Activated CD8-positive, alpha-beta memory T cell treated with anti-CD3 and anti-CD28 coated beads for 36 hours (primary cell): ENCODE measurements at regions not wholly inside any gene's neighbourhood (a gene's known extent, or its start where the extent isn't known, plus 50 kb on each side); places are given as distances from the start of the nearest gene placed in this dataset.

Experiments
- CTCF ChIA-PET: fragments of 350-600 bp; sonication (Branson Sonifier 250); formaldehyde crosslinking; loops from one replicate; lab custom pipeline; 2021; ENCODE audit warnings: antibody characterized with exemption; lab: Charles Lee
- POLR2A ChIA-PET: fragments of 350-600 bp; sonication (Branson Sonifier 250); formaldehyde crosslinking; loops from one replicate; lab custom pipeline; 2021; ENCODE audit warnings: antibody characterized with exemption; lab: Charles Lee

DNA sequence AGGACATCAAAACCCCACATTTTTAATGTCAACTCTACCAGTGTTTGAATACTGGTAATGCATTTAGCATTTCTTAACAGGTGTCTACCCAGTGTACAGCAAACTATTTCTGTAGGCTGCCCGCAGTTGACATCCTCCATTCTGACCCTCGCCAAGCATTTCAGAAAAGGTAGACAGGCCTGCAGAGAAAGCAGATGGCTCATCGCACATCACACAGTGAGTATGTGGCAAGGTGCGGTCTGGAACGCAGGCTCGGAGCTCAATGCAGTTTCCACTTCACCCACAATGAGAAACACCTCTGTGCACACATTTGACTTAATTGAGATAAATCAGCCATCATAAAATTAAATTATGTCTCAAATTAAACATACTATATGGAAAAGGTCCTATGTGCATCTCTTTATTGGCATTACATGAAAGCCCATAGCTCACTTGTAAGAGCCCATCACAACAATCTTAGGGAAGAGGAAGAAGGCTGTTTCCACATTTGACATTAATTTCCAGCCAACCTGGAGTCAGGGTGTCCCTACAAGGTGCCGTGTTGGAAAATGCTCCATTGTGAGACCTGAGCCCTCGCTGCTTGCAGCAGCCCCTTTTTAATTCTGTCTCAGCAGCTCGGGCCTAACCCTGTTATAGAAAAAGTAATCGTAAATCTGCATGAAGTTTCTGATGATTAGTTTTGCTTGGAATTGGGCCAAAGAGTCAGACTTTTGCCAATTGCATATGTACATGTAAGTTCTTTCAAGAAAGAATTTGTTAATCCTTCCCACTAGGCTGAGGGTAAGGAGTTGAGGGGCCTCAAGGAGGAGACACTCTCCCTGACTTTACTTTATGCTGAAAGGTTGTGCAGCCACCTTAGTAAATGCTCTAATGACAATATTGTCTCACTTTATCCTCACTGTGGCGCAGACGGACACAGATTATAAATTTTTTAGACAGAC is 378.7 kb upstream of the DYNLRB2 start:
- ChIA-PET POLR2A (no interaction called here), CTCF (no interaction called here)

DNA sequence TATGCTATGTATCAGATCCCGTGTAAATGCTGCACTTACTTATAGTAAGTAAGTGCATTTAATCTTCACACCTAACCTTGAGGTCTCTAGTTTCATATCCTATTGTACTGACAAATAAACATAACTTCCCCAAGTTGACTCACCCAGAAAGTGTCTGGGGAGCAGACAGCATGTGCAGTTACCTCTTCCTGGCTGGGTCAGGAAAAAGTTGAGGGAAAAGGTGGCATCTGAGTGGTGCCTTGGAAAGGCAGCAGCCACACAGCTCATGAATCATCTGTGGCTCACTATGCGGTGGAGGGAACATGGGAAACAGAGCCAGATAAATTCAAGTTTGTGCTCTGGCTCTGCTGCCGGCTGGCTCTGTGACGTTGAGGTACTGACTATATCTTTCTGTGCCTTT is 382.0 kb upstream of the DYNLRB2 start:
- ChIA-PET POLR2A (no interaction called here), CTCF (no interaction called here)

DNA sequence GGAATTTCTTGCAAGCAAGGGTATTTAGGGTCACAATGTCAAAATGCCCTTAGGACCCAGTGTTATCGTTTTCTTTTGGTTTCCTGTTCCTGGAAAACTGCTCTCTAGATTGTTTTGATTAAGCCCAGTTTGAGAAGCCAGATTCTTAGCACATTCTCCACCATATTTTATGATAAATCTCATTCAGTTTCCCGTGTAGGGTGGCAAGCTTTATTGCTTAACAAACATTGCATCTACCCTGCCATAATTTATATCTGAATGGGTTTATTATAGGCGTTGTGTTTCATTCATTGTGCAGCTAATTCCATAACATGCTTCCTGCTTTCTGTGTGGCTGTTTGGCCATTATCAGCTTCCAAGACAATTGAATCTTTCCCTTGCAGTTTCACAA is 389.1 kb upstream of the DYNLRB2 start:
- CTCF ChIA-PET = no interaction called here
- POLR2A ChIA-PET = no interaction called here

DNA sequence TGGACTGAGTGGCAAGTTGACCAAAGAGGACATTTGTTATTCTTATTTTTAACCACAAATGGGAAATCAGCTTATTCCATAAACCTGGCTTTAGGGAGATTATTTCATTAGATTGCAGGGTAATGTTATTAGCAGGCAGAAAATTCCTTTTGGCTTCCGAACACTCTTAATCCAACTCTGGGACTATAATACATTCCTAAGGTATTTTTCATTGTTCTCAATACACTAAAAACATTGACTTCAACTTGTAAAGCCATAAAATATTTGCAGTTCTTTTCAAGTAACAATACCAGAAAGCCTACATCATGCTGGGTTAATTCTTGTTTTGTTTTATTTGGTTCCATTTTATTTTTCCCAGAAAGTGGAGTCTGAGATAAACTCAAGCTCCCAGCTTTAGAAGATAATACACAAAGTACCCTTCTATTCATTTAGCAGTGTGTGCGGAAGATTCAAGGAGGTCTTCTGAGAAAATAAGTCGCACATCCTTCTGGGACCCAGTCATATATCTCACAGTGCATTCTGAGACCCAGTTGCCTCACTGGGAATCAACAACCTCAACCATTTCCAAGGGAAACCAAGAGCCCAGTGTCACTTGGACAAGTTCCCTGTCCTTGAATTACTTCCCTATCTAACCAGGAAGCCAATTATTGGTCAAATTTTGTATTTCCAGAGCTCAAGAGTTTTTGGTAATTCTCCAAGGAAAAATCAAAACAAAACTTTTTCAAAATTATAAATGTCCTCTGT is 389.6 kb upstream of the DYNLRB2 start:
- CTCF ChIA-PET = no interaction called here

DNA sequence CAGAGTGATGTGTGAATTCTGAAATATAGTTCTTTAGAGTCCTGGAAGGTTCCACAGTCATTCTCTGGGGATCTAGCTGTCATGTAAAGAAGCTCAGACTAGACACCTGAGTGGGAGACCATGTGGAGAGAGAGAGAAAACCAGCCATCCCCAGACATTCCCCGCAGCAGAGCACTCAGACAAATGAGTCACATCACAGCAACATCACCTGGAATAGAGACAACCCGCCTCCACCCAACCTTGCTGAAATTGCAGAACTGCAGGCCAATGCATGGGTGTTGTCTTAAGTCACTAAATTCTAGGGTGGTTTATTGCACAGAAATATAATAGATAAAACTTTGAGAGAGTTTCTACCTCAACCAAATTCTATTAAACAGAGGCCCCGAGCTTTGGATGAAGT is 392.0 kb upstream of the DYNLRB2 start:
- ChIA-PET POLR2A (no interaction called here), CTCF (no interaction called here)

More for the DNA sequence above, 389.6 kb upstream of the DYNLRB2 start:
- POLR2A ChIA-PET = no interaction called here

DNA sequence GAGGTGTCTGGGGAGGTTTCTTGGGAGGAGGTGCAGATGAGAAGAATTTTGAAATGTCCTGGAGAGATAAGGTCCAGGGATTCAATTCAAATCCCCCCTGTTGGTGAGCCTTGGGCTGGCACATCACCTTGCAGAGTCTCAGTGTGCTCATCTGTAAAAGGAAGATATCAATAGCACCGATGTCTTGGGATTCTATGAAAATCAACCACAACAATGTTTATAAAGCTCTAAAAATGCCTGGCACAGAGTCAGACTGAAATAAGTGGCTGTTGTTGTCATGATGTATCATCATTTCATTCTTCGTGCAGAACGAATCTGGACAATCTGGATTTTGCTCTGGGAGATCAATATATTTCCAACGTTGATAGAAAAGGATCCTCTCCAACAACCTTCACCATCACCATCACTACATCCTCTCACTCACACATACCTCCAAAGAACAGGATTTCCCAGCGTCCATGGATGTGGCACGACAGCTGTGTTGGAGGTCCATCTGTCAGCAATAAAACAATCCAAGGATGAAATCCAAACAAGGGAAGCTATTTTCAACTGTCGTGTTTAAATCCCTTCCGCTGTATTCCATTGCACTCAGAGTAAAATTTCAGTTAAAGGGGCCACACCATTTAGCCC is 393.7 kb upstream of the DYNLRB2 start:
- ChIA-PET POLR2A (no interaction called here), CTCF (no interaction called here)

DNA sequence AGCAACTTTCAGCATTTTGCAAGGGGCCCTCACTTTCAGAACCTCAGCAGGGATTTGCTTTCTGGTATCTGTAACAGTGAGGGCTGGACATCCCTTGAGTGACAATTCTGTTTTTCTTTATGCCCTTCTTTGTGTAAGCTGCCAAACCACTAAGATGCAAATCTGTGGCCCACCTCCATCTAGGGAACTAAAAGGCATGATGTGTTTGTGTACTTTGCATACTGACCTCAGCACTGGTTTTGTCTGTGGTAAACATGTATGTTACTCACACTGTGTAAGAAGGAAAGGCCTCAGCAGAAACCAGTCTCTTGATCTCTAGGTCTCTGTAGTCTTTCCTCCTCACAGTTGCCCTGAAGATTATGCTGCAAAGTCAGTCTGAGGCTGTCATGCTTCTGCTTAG is 396.6 kb upstream of the DYNLRB2 start:
- CTCF ChIA-PET = no interaction called here
- POLR2A ChIA-PET = no interaction called here

DNA sequence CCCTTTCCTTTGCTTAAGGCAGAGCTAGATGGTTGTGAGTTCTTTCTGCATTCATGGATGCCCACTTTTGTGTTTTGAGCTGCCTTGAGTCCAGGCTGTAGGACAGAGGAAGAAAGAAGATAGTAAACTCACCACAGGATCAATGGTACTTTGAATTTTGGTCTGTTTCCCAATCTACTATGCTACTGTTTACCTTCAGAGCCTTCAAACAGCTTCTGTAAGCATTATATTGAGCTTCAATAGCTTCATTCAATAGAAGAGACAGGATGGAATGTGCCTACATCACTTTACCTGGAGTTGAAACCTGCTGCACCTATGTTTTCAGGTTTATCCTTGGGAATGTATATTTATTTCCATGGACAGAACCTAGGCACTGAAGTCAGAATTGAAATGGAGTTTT is 397.9 kb upstream of the DYNLRB2 start:
- ChIA-PET POLR2A (interaction anchor here (0.6 kb wide), 1 partner anchor 591 kb away, joined by 4 read pairs; no protein-coding TSS in a partner anchor), CTCF (no interaction called here)

DNA sequence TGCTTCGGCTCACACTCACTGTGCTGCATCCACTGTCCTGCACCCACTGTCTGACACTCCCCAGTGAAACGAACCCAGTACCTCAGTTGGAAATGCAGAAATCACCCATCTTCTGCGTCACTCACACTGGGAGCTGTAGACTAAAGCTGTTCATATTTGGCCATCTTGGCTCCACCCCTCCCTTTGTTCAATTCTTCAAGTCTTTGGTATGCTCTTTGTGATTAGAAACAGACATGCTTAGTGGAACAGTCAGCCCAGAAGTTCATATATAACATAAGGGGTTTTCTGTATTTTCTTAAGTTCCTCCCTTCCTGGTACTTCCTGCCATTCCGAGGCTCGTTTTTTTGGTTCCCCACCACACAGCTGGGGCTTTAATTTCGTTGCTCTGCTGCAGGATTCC is 398.5 kb upstream of the DYNLRB2 start:
- CTCF ChIA-PET = no interaction called here
- POLR2A ChIA-PET = interaction anchor here (0.6 kb wide), 1 partner anchor 590 kb away, joined by 4 read pairs; no protein-coding TSS in a partner anchor

DNA sequence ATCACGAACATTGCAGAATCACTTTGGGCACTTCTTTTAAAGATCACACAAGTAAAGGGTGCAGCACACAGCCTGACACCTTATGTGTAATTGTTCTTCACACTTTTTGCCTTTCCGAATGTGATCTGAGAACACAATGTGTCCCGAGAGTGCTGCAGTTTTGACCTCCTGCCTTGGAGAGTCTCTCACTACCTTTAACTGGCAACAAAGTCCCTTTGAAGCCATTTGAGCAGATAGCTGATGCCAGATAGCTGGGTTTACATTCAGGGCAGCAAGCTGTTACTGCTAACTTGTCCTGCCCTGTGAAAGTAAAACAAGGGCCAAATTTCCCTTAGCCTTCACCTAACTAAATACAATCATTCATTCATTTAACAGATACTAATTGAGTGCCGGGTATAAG is 411.0 kb upstream of the DYNLRB2 start:
- ChIA-PET POLR2A (no interaction called here), CTCF (no interaction called here)

DNA sequence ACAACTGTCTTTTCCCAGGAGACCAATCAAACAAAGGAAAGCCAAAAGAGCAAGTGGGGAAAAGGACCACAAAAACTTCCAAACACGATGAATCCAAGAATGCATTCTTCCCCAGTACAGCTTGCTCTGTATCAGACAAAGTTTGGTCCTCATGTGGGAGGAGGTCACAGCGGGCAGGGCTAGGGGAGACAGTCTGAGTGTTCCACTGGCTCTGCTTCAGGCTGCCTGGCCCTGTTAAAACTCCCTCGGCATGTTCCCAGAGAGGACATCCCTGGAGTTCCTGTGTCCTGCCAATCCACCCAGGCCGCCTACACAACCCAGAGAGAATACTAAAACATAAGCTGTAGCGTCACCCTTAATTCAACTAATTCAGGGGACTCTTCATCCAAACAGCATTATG is 415.1 kb upstream of the DYNLRB2 start:
- ChIA-PET CTCF (no interaction called here), POLR2A (no interaction called here)

DNA sequence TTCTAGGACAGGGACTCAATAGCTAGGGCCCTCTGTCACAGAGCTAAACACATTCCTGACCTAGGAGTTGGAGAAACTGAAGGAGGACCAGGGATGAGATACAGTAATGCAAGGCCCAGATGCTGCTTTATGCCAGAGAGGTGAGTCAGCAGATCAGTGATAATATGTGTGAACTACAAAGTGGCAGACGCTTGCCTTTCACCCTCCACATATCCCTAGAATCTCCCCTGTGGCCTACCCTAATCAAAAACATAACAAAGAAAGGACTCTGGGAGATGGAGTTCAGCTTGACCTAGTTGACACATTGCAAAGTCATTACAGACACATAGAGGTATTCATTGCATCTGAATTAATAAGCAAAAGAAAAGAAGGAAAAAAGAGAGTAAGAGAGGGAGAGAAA is 417.6 kb upstream of the DYNLRB2 start:
- ChIA-PET CTCF (no interaction called here), POLR2A (no interaction called here)

DNA sequence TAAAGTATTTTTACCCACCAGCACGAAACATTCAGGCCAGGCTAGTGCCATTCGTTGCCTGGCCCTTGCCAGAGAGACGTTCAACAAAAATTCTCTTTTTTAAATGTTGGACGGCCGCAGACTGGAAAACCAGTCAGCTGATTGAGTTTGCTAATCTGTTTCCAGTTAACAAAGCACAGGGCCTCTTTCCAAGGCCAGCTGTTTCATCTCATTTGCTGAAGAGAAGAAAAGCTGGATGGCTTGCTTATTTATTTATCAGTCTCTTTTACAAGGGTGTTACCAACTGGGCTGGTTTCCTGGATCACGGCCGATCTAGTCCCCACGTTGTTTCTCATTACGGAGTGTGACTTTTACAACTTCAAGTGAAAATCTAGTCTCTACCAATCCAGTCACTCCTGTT is 418.7 kb upstream of the DYNLRB2 start:
- CTCF ChIA-PET = no interaction called here
- POLR2A ChIA-PET = no interaction called here

DNA sequence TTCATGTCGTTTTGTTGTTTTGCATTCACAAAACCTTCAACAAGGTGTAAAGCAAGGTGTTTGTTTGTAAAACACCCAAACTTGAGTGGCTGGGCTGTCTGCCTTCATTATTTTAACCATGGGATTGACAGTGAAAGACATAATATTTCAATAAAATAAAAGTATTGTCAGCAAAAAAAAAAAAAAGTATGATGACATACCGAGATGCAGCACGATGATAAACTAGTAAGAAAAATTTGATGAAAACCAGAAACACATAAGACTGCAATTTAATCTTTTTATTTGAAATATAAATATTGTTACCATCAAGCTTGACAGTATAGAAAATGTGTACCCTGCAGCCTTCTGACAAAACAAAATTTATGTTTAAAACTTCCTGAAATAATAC is 419.3 kb upstream of the DYNLRB2 start:
- POLR2A ChIA-PET = no interaction called here
- CTCF ChIA-PET = no interaction called here

DNA sequence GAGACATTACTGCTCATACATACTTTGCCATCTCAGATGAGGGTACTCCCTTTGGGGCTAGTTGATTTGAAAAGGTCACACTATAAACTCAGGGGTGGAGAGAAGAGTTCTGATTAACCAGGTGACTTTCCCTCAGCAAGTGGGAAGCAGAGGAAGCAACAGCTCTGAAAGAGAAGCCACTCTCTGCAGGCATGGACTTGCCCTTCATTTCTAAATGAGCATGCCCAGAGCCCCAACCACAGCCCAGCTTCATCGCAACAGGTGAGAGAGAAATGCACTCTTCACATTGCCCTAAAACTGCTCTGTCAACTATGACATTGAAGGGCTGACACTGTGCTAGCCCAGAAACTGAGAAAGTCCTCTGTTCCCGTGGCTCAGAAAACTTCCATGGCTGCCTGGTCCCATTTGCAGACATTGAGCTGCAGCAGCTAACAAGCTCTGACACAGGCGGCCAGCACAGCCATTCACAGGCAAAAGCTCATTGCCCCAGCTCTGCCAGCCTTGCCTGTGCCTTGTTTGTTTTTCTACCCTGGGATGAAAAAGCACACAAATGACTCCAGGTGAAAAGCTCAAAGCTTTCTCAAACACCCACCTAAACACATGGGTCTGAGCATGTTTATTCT is 419.8 kb upstream of the DYNLRB2 start:
- ChIA-PET POLR2A (no interaction called here), CTCF (no interaction called here)

DNA sequence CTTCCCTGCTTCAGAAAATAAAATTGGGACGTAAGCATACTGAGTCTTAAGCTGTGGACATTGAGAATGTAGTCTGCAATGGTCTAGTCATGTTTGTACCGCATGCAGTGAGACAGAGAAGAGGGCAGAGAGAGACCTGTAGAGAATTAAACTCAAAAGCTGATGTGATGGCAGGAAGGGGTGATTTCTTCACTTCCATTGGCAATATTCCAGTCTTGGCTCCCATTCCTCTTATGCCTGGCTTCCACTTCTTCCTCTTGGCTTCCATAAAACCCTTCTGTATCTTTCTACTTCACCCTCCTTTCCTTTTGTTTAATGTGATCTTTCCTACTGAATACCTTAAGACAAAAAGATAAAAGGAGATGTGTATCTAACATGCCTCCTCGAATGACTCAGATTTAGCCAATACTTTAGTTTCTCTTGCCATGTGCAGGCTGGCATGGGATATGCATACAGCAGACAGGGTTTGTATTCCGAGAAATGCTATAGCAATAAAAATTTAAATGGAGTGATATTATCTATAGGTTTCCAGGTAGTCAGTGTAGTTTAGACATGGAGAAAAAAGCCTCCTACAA is 423.1 kb upstream of the DYNLRB2 start:
- ChIA-PET POLR2A (no interaction called here), CTCF (no interaction called here)

DNA sequence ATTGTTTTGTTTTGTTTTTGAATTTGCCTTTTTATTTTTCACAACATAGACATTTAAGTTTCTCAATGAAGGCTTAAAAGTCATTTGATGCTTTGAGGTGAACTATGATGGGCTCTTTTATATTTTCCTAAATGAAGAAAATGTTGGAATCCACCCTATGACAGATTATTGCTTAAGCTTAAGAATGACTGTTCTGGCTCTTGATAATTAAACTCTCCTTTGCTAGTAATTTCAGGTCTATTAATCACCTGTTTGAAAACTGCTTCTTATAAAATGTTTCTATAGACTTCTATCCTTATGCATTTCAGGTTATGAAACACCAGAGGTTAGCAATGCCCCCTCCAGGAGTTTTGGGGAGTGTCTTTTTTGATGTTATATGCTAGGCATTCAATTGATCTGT is 424.1 kb upstream of the DYNLRB2 start:
- CTCF ChIA-PET = no interaction called here
- POLR2A ChIA-PET = no interaction called here

DNA sequence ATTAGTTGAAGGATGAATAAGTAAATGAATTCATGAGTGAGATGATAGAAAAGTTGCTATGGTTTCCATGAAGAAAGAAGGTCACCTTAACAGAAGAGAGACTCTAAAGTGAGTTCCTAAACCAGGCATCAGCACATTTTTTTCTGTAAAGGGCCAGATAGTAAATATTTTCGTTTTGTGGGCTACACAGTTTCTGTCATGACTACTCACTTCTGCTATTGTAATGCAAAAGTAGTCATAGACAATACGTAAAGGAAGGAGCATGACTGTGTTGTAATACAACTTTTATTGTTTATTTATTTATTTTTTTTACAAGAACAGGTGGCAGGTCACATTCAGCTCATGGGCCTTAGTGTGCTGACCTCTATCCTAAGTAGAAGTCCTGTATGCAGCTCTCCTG is 426.1 kb upstream of the DYNLRB2 start:
- POLR2A ChIA-PET = no interaction called here
- CTCF ChIA-PET = no interaction called here

DNA sequence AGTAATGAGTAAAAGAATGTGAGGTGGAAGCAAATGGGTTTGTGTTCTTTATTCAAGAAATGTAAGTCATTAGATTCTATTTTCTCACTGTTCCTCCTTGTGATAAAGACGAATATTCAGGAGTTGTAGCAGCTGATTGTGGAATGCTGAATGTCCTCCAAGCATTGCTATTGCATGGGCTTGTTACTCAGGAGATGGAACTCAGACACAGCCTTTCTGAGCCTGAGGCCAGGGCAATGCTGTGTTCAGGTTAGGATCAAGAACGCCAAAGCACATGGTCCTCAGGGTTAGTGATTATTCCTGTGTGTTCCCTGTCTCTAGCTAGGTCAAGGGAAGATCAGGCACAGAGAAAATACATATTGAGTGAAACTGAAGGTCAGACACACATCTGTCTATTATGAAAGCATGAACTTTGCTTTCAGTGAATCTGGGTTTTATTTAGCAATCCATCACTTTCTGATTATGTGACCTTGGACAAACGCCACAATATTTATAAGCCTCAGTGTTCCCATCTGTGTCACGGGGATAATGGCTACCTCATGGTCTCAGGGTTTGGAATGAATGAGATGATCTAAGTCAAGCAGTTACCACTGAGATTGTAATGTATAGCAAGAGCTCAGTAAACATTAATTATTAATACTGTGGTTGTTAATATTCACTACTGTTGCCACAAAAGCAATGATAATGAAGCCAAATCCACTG is 426.8 kb upstream of the DYNLRB2 start:
- ChIA-PET POLR2A (no interaction called here), CTCF (no interaction called here)
